Stimulated activated naive CD8-positive, alpha-beta T cell treated with anti-CD3 and anti-CD28 coated beads, Interleukin-15, amount 100 ng/mL, for 72 hours (primary cell): ENCODE measurements at regions not wholly inside any gene's neighbourhood (a gene's known extent, or its start where the extent isn't known, plus 50 kb on each side); places are given as distances from the start of the nearest gene placed in this dataset.
A peak's percentile ranks its signal among the peaks of the same experiment; 100 is the strongest.
"Not testable (repeated sequence)": the region's sequence is repeated elsewhere in the genome, so short reads cannot be mapped to it uniquely, and the experiment has no call there.

Experiments
- ATAC-seq: fragments of 150-1000 bp; cut with Tn5 transposase; 2 replicates; pipeline ENCODE4 v1.10.0; 2021; ENCODE audit warnings: mild to moderate bottlenecking, moderate library complexity
- DNase-seq, 2 donors: peaks; one replicate each; pipeline ENCODE4 v3.0.0; 2021 to 2022
- H3K27ac Mint-ChIP-seq, 2 donors: one replicate each; pipeline ENCODE4 v1.8.0; 2022; ENCODE audit warnings: mild to moderate bottlenecking in 2 of 2, mixed read lengths in 2 of 2, moderate library complexity in 2 of 2
- H3K27me3 Mint-ChIP-seq: one replicate; pipeline ENCODE4 v1.8.0; 2022; ENCODE audit warnings: mixed read lengths
- H3K4me1 Mint-ChIP-seq: one replicate; pipeline ENCODE4 v1.8.0; 2022; ENCODE audit warnings: mild to moderate bottlenecking, mixed read lengths
- H3K4me3 Mint-ChIP-seq, 2 donors: one replicate each; pipeline ENCODE4 v1.8.0; 2022; ENCODE audit warnings: mild to moderate bottlenecking in 2 of 2, mixed read lengths in 2 of 2, moderate library complexity in 1 of 2
- H3K9me3 Mint-ChIP-seq, 2 donors: one replicate each; pipeline ENCODE4 v1.8.0; 2022; ENCODE audit warnings: mixed read lengths in 2 of 2

- ATAC-seq = no peak
- no peaks in the 10 kb centered on the region for H3K9me3 Mint-ChIP-seq
- no peak overlapping the region for H3K4me3 Mint-ChIP-seq
- no peak for DNase-seq
- H3K27ac Mint-ChIP-seq = no peak overlapping the region
- peaks cover 51% of the 10 kb centered on the region for H3K27me3 Mint-ChIP-seq
- H3K4me1 Mint-ChIP-seq = no peaks in the 10 kb centered on the region
These were observed 242.8 kb downstream of the CCSER2 start for GRCh38 chr10:84571146-84571545.

- no peak overlapping the region for H3K27ac Mint-ChIP-seq
- H3K4me3 Mint-ChIP-seq = no peak overlapping the region
- no peaks in the 10 kb centered on the region for H3K4me1 Mint-ChIP-seq
- DNase-seq (no peak), ATAC-seq (no peak)
- peaks cover 24% of the 10 kb centered on the region for H3K27me3 Mint-ChIP-seq
- H3K9me3 Mint-ChIP-seq = no peaks in the 10 kb centered on the region
These were observed 245.7 kb downstream of the CCSER2 start for GRCh38 chr10:84574102-84574501.

GRCh38 chr10:84581976-84582375, 253.6 kb downstream of the CCSER2 start:
- DNase-seq (no peak), ATAC-seq (no peak)
- no peak overlapping the region for H3K27ac Mint-ChIP-seq
- H3K4me1 Mint-ChIP-seq = no peaks in the 10 kb centered on the region
- no peak overlapping the region for H3K4me3 Mint-ChIP-seq
- H3K9me3 Mint-ChIP-seq = no peaks in the 10 kb centered on the region
- peaks cover 20% of the 10 kb centered on the region for H3K27me3 Mint-ChIP-seq

GRCh38 chr10:84583501-84583900, 255.1 kb downstream of the CCSER2 start:
- Mint-ChIP-seq H3K4me1 (no peaks in the 10 kb centered on the region), H3K9me3 (no peaks in the 10 kb centered on the region), H3K27me3 (peaks cover 20% of the 10 kb centered on the region), H3K4me3 (no peak overlapping the region), H3K27ac (peak overlapping the region in 1 of 2 donors; percentile 61)
- no peak for ATAC-seq
- DNase-seq = no peak

DNA sequence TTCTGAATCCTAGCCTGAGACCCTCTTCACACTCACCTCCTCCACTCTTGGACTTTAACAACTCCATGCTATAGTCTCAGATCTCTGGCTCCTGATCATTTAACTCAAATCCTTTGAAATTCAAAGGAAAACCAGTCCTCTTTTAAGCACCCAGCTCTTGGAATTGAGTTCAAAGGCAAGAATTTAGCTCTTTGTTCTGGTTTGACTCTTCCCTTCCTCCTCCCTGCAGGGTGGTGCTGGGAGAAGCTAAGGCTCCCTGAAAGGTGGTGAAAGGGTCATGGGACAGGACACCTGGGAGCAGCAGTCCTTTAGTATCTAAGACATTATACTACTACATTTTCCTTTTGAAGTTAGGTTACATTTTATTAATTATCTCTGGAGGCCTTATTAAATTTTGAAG, 259.4 kb downstream of the CCSER2 start:
- DNase-seq (no peak), ATAC-seq (no peak)
- H3K4me3 Mint-ChIP-seq = no peak overlapping the region
- H3K9me3 Mint-ChIP-seq = no peaks in the 10 kb centered on the region
- H3K27ac Mint-ChIP-seq = no peak overlapping the region
- peaks cover 9% of the 10 kb centered on the region for H3K27me3 Mint-ChIP-seq
- no peaks in the 10 kb centered on the region for H3K4me1 Mint-ChIP-seq

DNA sequence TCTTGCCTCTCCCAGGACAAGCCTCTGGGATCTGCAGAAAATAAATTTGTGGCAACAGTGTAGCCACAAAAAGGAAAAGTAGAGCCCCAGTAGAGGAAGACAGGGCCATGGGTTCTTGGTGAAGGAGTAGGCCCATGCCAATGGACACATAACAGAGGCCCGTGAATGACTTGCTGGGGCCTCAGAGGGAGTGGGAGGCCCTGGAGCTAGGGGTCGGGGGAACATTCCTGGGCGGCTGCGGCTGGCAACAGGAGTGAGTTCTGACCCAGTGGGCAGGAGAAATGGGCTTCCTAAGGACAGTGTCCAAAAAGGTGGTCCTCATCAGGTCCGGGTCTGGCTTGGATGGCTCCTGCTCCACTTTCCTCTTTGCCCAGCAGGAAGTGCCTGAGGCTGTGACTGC, 260.0 kb downstream of the CCSER2 start:
- Mint-ChIP-seq H3K4me3 (no peak overlapping the region), H3K9me3 (no peaks in the 10 kb centered on the region), H3K27ac (no peak overlapping the region), H3K27me3 (peaks cover 4% of the 10 kb centered on the region), H3K4me1 (no peaks in the 10 kb centered on the region)
- ATAC-seq (no peak), DNase-seq (no peak)

DNA sequence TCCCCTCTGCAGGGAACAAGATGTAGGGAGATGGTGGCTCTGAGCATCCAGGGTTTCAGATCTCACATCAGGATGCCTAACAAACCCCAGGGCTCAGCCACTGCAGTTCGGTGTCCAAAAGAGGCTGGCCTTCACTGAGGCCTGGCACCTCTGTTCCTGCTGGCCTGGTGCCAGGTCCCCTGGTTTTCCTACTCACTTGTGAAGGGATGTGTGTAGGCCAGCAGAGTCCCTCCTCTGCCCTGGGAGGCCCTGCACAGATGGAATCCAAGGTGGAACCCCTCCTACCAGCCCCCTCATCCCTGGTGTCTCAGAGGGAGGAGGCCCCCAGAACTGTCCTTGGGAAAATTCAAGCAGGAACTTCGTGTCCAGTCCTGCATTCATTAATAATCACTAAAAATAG, 260.6 kb downstream of the CCSER2 start:
- Mint-ChIP-seq H3K27ac (no peak overlapping the region), H3K27me3 (no peaks in the 10 kb centered on the region), H3K9me3 (no peaks in the 10 kb centered on the region), H3K4me1 (no peaks in the 10 kb centered on the region), H3K4me3 (no peak overlapping the region)
- DNase-seq (no peak), ATAC-seq (no peak)

- Mint-ChIP-seq H3K27me3 (no peaks in the 10 kb centered on the region), H3K27ac (no peak overlapping the region), H3K4me1 (no peaks in the 10 kb centered on the region), H3K4me3 (no peak overlapping the region), H3K9me3 (no peaks in the 10 kb centered on the region)
- DNase-seq = no peak
- ATAC-seq = no peak
These were observed 261.3 kb downstream of the CCSER2 start for GRCh38 chr10:84589526-84590205.

GRCh38 chr10:84590327-84591193, 262.2 kb downstream of the CCSER2 start:
- Mint-ChIP-seq H3K4me1 (no peaks in the 10 kb centered on the region), H3K4me3 (no peak overlapping the region), H3K27ac (no peak overlapping the region), H3K27me3 (no peaks in the 10 kb centered on the region), H3K9me3 (no peaks in the 10 kb centered on the region)
- no peak for DNase-seq
- ATAC-seq = no peak

DNA sequence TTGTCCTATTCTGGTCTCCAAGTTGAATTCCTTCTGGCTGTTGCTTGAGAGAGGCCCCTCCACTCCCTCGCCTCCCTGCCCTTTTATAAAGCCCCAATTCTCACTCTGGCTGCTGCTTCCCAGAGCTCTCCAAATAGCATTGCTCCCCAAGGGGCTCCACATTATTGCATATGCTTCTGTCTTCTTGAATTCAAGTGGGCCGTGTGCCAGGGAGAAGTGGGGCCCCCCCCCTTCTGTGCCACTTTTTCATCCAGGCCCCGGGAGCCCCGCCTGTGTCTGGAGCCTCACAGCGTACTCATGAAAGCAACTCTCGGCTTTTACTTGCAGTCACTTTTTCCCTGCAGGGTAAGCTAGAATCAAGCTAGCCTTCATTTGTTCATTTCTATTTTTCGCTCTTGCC, 265.1 kb downstream of the CCSER2 start:
- Mint-ChIP-seq H3K4me1 (no peaks in the 10 kb centered on the region), H3K4me3 (no peak overlapping the region), H3K9me3 (peaks cover 0 to 14% of the 10 kb centered on the region in 2 donors), H3K27me3 (no peaks in the 10 kb centered on the region), H3K27ac (no peak overlapping the region)
- ATAC-seq (no peak), DNase-seq (no peak)

DNA sequence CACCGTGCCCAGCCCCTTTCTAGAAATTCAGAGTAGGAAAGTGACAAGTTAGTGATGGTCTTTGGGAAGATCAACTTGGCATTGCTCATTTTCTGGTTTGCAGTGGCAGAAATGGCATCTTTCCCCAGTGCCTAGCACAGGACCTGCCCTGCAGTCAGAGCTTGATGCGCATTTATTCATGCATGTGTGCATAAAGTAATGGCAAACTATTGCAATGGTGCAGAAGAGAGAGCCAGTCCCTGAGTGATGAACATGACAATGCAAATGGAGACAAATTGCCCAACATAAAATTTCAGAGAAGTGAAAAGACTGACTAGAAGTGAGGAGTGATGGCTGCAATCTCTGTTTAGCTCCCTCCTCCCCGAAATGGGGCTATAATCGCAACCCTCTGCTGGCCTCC, 268.2 kb downstream of the CCSER2 start:
- DNase-seq = no peak
- H3K27me3 Mint-ChIP-seq = no peaks in the 10 kb centered on the region
- no peak for ATAC-seq
- peaks cover 0 to 14% of the 10 kb centered on the region in 2 donors for H3K9me3 Mint-ChIP-seq
- H3K4me1 Mint-ChIP-seq = no peaks in the 10 kb centered on the region
- H3K27ac Mint-ChIP-seq = no peak overlapping the region
- H3K4me3 Mint-ChIP-seq = no peak overlapping the region

GRCh38 chr10:84599254-84599653, 270.9 kb downstream of the CCSER2 start:
- ATAC-seq = no peak
- Mint-ChIP-seq H3K27ac (no peak overlapping the region), H3K4me3 (no peak overlapping the region), H3K9me3 (peaks cover 0 to 14% of the 10 kb centered on the region in 2 donors), H3K27me3 (peaks cover 6% of the 10 kb centered on the region), H3K4me1 (no peaks in the 10 kb centered on the region)
- DNase-seq = no peak

- Mint-ChIP-seq H3K27ac (no peak overlapping the region), H3K4me1 (no peaks in the 10 kb centered on the region), H3K27me3 (peaks cover 11% of the 10 kb centered on the region), H3K4me3 (no peak overlapping the region), H3K9me3 (peaks cover 0 to 14% of the 10 kb centered on the region in 2 donors)
- no peak for ATAC-seq
- DNase-seq = no peak
These were observed 272.6 kb downstream of the CCSER2 start for GRCh38 chr10:84600947-84601346.

GRCh38 chr10:84602543-84602942, 274.2 kb downstream of the CCSER2 start:
- H3K27me3 Mint-ChIP-seq = peaks cover 19% of the 10 kb centered on the region
- DNase-seq, ATAC-seq, H3K9me3 Mint-ChIP-seq, H3K4me1 Mint-ChIP-seq, H3K27ac Mint-ChIP-seq, H3K4me3 Mint-ChIP-seq: not testable (repeated sequence)

- peaks cover 26% of the 10 kb centered on the region for H3K27me3 Mint-ChIP-seq
- no peak overlapping the region for H3K27ac Mint-ChIP-seq
- H3K4me1 Mint-ChIP-seq = no peaks in the 10 kb centered on the region
- no peak for DNase-seq
- H3K9me3 Mint-ChIP-seq = no peaks in the 10 kb centered on the region
- no peak overlapping the region for H3K4me3 Mint-ChIP-seq
- no peak for ATAC-seq
These were observed 275.6 kb downstream of the CCSER2 start for GRCh38 chr10:84603971-84604370.

GRCh38 chr10:84605802-84606201, 277.4 kb downstream of the CCSER2 start:
- DNase-seq = no peak
- H3K27me3 Mint-ChIP-seq = peaks cover 26% of the 10 kb centered on the region
- ATAC-seq = no peak
- no peaks in the 10 kb centered on the region for H3K4me1 Mint-ChIP-seq
- no peak overlapping the region for H3K4me3 Mint-ChIP-seq
- H3K27ac Mint-ChIP-seq = no peak overlapping the region
- H3K9me3 Mint-ChIP-seq = no peaks in the 10 kb centered on the region
